ENCODE measurements at regions not wholly inside any gene's neighbourhood (a gene's known extent, or its start where the extent isn't known, plus 50 kb on each side); places are given as distances from the start of the nearest gene placed in this dataset.

DNA sequence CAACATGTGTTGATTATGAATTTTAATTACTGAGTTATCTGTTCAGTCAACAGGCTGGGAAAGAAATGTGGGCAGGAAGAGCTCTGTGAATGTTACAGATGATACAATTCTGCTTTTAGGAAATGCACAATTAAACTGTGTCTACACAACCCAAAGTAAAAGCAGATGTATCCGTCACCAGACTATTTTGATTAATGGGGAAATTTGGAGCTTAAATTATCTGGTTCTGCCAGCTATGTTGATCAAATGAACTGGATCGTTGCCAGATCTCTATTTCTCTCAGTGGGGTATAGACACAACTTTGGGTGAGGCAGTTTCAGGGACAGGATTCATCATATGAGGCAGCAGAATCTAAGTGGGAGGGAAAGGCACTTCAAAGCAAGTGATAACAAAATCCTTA is 136.5 kb downstream of the NEUROD6 start:
- Histone ChIP-seq H3K27ac (ENCODE audit: low read depth, low read length) (no peak overlapping the region), H3K9me3 (ENCODE audit: control insufficient read depth, insufficient read depth, low read length) (no peaks in the 10 kb centered on the region), H3K9me2 (replicated peaks; ENCODE audit: control insufficient read depth, low read length) (no peaks in the 10 kb centered on the region), H3K4me2 (ENCODE audit: low read length) (no peak overlapping the region), H3K27me3 (ENCODE audit: control insufficient read depth, low read length) (no peaks in the 10 kb centered on the region), H4K20me1 (ENCODE audit: control insufficient read depth, insufficient read depth, low read depth, low read length) (no peaks in the 10 kb centered on the region), H3K4me1 (ENCODE audit: control insufficient read depth, low read length) (no peaks in the 10 kb centered on the region), H3K36me3 (ENCODE audit: control insufficient read depth, low read length) (no peaks in the 10 kb centered on the region), H3K4me3 (ENCODE audit: low read length) (no peak overlapping the region), H3F3A (ENCODE audit: control insufficient read depth, insufficient read depth) (no peaks in the 10 kb centered on the region), H3K79me2 (ENCODE audit: control insufficient read depth, low read length) (no peaks in the 10 kb centered on the region)
- no peak for TF ChIP-seq EZH2phosphoT487 (IDR thresholded peaks at IDR 0.05; ENCODE audit: borderline replicate concordance, low read length)
- TF ChIP-seq, protein P1, sequence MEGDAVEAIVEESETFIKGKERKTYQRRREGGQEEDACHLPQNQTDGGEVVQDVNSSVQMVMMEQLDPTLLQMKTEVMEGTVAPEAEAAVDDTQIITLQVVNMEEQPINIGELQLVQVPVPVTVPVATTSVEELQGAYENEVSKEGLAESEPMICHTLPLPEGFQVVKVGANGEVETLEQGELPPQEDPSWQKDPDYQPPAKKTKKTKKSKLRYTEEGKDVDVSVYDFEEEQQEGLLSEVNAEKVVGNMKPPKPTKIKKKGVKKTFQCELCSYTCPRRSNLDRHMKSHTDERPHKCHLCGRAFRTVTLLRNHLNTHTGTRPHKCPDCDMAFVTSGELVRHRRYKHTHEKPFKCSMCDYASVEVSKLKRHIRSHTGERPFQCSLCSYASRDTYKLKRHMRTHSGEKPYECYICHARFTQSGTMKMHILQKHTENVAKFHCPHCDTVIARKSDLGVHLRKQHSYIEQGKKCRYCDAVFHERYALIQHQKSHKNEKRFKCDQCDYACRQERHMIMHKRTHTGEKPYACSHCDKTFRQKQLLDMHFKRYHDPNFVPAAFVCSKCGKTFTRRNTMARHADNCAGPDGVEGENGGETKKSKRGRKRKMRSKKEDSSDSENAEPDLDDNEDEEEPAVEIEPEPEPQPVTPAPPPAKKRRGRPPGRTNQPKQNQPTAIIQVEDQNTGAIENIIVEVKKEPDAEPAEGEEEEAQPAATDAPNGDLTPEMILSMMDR (IDR thresholded peaks at IDR 0.05; ENCODE audit: low read depth, low read length, poor library complexity, severe bottlenecking) = no peak

DNA sequence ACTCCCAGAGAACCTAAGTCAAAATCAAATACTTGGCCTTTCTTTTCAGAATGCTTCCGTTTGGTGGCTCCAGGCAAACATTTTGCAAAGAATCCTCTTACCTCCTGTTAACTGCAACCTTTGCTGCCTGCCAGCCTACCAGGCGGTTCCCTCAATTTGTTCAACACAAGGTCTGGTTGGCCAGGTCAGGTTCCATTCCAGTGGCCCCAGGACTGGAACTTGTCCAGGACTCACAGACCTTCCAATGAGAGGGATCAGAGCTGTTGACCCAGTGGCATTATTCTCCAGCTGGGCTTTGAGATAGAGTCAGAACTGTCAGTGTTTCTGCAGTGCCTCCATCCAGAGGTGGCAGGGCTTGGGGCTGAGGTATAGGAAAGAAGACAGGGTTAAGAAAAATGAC is 137.0 kb downstream of the NEUROD6 start:
- no peaks in the 10 kb centered on the region for H3K4me1 ChIP-seq (ENCODE audit: control insufficient read depth, low read length)
- H3K27me3 ChIP-seq (ENCODE audit: control insufficient read depth, low read length) = no peaks in the 10 kb centered on the region
- no peak overlapping the region for H3K4me3 ChIP-seq (ENCODE audit: low read length)
- H3K9me2 ChIP-seq (replicated peaks; ENCODE audit: control insufficient read depth, low read length) = no peaks in the 10 kb centered on the region
- TF ChIP-seq EZH2phosphoT487 (IDR thresholded peaks at IDR 0.05; ENCODE audit: borderline replicate concordance, low read length) = no peak
- TF ChIP-seq, protein P1 (IDR thresholded peaks at IDR 0.05; ENCODE audit: low read depth, low read length, poor library complexity, severe bottlenecking) = no peak
- H3K9me3 ChIP-seq (ENCODE audit: control insufficient read depth, insufficient read depth, low read length) = no peaks in the 10 kb centered on the region
- no peaks in the 10 kb centered on the region for H3F3A ChIP-seq (ENCODE audit: control insufficient read depth, insufficient read depth)
- H3K27ac ChIP-seq (ENCODE audit: low read depth, low read length) = no peak overlapping the region
- H4K20me1 ChIP-seq (ENCODE audit: control insufficient read depth, insufficient read depth, low read depth, low read length) = no peaks in the 10 kb centered on the region
- no peaks in the 10 kb centered on the region for H3K79me2 ChIP-seq (ENCODE audit: control insufficient read depth, low read length)
- H3K36me3 ChIP-seq (ENCODE audit: control insufficient read depth, low read length) = no peaks in the 10 kb centered on the region
- H3K4me2 ChIP-seq (ENCODE audit: low read length) = no peak overlapping the region

DNA sequence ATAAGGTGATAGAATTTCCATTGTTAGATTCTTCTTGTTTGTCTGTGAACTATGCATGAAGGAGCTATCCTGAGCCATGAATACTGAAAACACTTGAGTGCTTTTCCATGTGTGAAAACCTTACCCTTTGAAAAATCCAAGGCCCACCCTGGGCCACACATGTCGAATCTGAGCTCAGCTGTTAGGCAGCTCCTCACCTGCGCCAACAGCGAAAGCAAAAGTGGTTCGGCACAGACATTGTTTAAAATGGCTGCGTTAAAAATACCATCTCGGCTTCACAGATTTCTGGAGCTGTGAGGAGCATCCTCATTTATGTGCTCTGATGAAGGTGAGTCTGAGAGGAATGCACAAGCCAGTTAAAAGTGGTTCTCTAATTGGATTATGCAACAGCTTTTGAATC is 137.7 kb downstream of the NEUROD6 start:
- no peak overlapping the region for H3K4me2 ChIP-seq (ENCODE audit: low read length)
- no peaks in the 10 kb centered on the region for H3K79me2 ChIP-seq (ENCODE audit: control insufficient read depth, low read length)
- H3K9me3 ChIP-seq (ENCODE audit: control insufficient read depth, insufficient read depth, low read length) = peaks cover 4% of the 10 kb centered on the region; the same call in 1 of the 2 replicates
- no peaks in the 10 kb centered on the region for H4K20me1 ChIP-seq (ENCODE audit: control insufficient read depth, insufficient read depth, low read depth, low read length)
- H3K27ac ChIP-seq (ENCODE audit: low read depth, low read length) = no peak overlapping the region
- H3K9me2 ChIP-seq (replicated peaks; ENCODE audit: control insufficient read depth, low read length) = no peaks in the 10 kb centered on the region
- no peaks in the 10 kb centered on the region for H3F3A ChIP-seq (ENCODE audit: control insufficient read depth, insufficient read depth)
- TF ChIP-seq EZH2phosphoT487 (IDR thresholded peaks at IDR 0.05; ENCODE audit: borderline replicate concordance, low read length) = no peak
- TF ChIP-seq, protein P1 (IDR thresholded peaks at IDR 0.05; ENCODE audit: low read depth, low read length, poor library complexity, severe bottlenecking) = no peak
- H3K4me1 ChIP-seq (ENCODE audit: control insufficient read depth, low read length) = no peaks in the 10 kb centered on the region
- no peaks in the 10 kb centered on the region for H3K36me3 ChIP-seq (ENCODE audit: control insufficient read depth, low read length)
- no peak overlapping the region for H3K4me3 ChIP-seq (ENCODE audit: low read length)
- H3K27me3 ChIP-seq (ENCODE audit: control insufficient read depth, low read length) = no peaks in the 10 kb centered on the region

DNA sequence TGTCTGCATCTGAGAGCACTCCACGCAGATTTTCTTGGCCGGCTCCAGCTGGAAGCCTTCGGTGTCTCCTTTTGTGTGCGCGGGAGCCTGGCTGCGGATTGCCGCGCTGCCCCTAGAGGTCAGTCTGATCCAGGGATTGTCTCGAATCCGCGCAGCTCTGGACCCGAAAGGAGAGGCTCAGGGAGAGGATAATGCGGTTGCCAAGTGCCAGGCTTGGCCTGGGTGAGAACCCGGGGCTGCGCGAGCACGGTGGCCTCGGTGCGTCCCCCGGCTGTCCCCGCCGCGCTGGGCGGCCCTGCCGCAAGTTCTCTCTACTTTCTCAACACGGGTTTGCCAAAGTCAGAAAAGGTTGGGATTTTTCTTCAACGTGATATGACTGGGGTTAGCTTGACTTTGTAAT is 140.9 kb downstream of the ADCYAP1R1 start:
- no peaks in the 10 kb centered on the region for H4K20me1 ChIP-seq (ENCODE audit: control insufficient read depth, insufficient read depth, low read depth, low read length)
- no peaks in the 10 kb centered on the region for H3K27me3 ChIP-seq (ENCODE audit: control insufficient read depth, low read length)
- no peaks in the 10 kb centered on the region for H3K36me3 ChIP-seq (ENCODE audit: control insufficient read depth, low read length)
- H3K27ac ChIP-seq (ENCODE audit: low read depth, low read length) = no peak overlapping the region
- no peak overlapping the region for H3K4me3 ChIP-seq (ENCODE audit: low read length)
- no peaks in the 10 kb centered on the region for H3F3A ChIP-seq (ENCODE audit: control insufficient read depth, insufficient read depth)
- no peaks in the 10 kb centered on the region for H3K4me1 ChIP-seq (ENCODE audit: control insufficient read depth, low read length)
- H3K4me2 ChIP-seq (ENCODE audit: low read length) = no peak overlapping the region
- H3K9me2 ChIP-seq (replicated peaks; ENCODE audit: control insufficient read depth, low read length) = no peaks in the 10 kb centered on the region
- TF ChIP-seq EZH2phosphoT487 (IDR thresholded peaks at IDR 0.05; ENCODE audit: borderline replicate concordance, low read length) = no peak
- TF ChIP-seq, protein P1 (IDR thresholded peaks at IDR 0.05; ENCODE audit: low read depth, low read length, poor library complexity, severe bottlenecking) = peak; percentile 63
- no peaks in the 10 kb centered on the region for H3K79me2 ChIP-seq (ENCODE audit: control insufficient read depth, low read length)
- H3K9me3 ChIP-seq (ENCODE audit: control insufficient read depth, insufficient read depth, low read length) = peaks cover 2% of the 10 kb centered on the region; the same call in 1 of the 2 replicates
